ENCODE measurements at regions not wholly inside any gene's neighbourhood (a gene's known extent, or its start where the extent isn't known, plus 50 kb on each side); places are given as distances from the start of the nearest gene placed in this dataset.
"Not testable (repeated sequence)": the region's sequence is repeated elsewhere in the genome, so short reads cannot be mapped to it uniquely, and the experiment has no call there.

DNA sequence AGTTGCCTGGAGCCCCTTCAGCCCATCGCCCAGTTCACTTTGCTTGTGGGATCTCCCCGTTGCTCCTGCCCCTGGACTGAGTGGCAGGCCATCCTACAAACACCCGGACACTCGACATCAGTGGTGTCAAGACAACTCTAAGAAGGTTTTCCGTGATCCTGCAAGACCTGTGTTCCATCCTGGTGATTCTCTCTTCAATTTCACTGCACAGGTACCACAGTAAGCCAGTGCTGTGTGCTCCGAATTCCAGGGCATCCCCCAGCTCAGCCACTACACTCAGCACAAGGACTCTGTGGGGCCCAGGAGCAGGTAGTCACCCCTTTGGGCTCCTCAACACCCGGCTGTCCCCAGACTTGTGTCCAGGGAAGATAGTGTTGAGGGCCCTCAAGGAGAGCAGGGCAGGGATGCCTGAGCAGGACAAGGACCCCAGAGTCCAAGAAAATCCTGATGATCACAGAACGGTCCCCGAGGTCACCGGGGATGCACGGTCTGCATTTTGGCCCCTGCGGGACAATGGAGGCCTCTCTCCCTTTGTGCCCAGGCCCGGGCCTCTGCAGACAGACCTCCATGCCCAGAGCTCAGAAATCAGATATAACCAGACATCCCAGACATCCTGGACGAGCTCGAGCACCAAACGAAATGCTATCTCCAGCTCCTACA is 146.9 kb upstream of the C1QTNF3 start:
- not testable (repeated sequence) for H3K27me3 ChIP-seq (ENCODE audit: control insufficient read depth, insufficient read depth, low read length); H3K9me3 ChIP-seq (ENCODE audit: control insufficient read depth, insufficient read depth, low read length); H3K4me3 ChIP-seq (ENCODE audit: low read depth, low read length); H3K4me1 ChIP-seq (ENCODE audit: control insufficient read depth, insufficient read depth, low read length); H3K27ac ChIP-seq (ENCODE audit: low read depth, low read length); H3K9ac ChIP-seq (ENCODE audit: low read depth, low read length)
- H3K36me3 ChIP-seq (ENCODE audit: control insufficient read depth, insufficient read depth, low read length) = peaks cover 16% of the 10 kb centered on the region; the same call in 1 of the 2 replicates

- not testable (repeated sequence) for H3K9ac ChIP-seq (ENCODE audit: low read depth, low read length); H3K4me3 ChIP-seq (ENCODE audit: low read depth, low read length); H3K27ac ChIP-seq (ENCODE audit: low read depth, low read length); H3K9me3 ChIP-seq (ENCODE audit: control insufficient read depth, insufficient read depth, low read length); H3K4me1 ChIP-seq (ENCODE audit: control insufficient read depth, insufficient read depth, low read length); H3K27me3 ChIP-seq (ENCODE audit: control insufficient read depth, insufficient read depth, low read length)
- peaks cover 16% of the 10 kb centered on the region; the same call in 1 of the 2 replicates for H3K36me3 ChIP-seq (ENCODE audit: control insufficient read depth, insufficient read depth, low read length)
Measured at GRCh38 chr5:34190466-34190865, 147.5 kb upstream of the C1QTNF3 start.

- not testable (repeated sequence) for H3K4me1 ChIP-seq (ENCODE audit: control insufficient read depth, insufficient read depth, low read length); H3K9ac ChIP-seq (ENCODE audit: low read depth, low read length); H3K9me3 ChIP-seq (ENCODE audit: control insufficient read depth, insufficient read depth, low read length); H3K27ac ChIP-seq (ENCODE audit: low read depth, low read length); H3K27me3 ChIP-seq (ENCODE audit: control insufficient read depth, insufficient read depth, low read length); H3K4me3 ChIP-seq (ENCODE audit: low read depth, low read length)
- peaks cover 16% of the 10 kb centered on the region; the same call in 1 of the 2 replicates for H3K36me3 ChIP-seq (ENCODE audit: control insufficient read depth, insufficient read depth, low read length)
Measured at GRCh38 chr5:34191279-34191744, 148.3 kb upstream of the C1QTNF3 start.

- not testable (repeated sequence) for H3K27me3 ChIP-seq (ENCODE audit: control insufficient read depth, insufficient read depth, low read length); H3K4me3 ChIP-seq (ENCODE audit: low read depth, low read length); H3K9ac ChIP-seq (ENCODE audit: low read depth, low read length); H3K4me1 ChIP-seq (ENCODE audit: control insufficient read depth, insufficient read depth, low read length); H3K27ac ChIP-seq (ENCODE audit: low read depth, low read length); H3K9me3 ChIP-seq (ENCODE audit: control insufficient read depth, insufficient read depth, low read length)
- H3K36me3 ChIP-seq (ENCODE audit: control insufficient read depth, insufficient read depth, low read length) = peaks cover 16% of the 10 kb centered on the region; the same call in 1 of the 2 replicates
Measured at GRCh38 chr5:34192064-34192922, 149.3 kb upstream of the C1QTNF3 start.

- H3K9me3 ChIP-seq (ENCODE audit: control insufficient read depth, insufficient read depth, low read length); H3K27me3 ChIP-seq (ENCODE audit: control insufficient read depth, insufficient read depth, low read length); H3K4me1 ChIP-seq (ENCODE audit: control insufficient read depth, insufficient read depth, low read length); H3K9ac ChIP-seq (ENCODE audit: low read depth, low read length); H3K4me3 ChIP-seq (ENCODE audit: low read depth, low read length); H3K27ac ChIP-seq (ENCODE audit: low read depth, low read length): not testable (repeated sequence)
- peaks cover 16% of the 10 kb centered on the region; the same call in 1 of the 2 replicates for H3K36me3 ChIP-seq (ENCODE audit: control insufficient read depth, insufficient read depth, low read length)
Measured at GRCh38 chr5:34192923-34193262, 149.9 kb upstream of the C1QTNF3 start.

GRCh38 chr5:34193297-34193696 is 150.3 kb upstream of the C1QTNF3 start:
- not testable (repeated sequence) for H3K27ac ChIP-seq (ENCODE audit: low read depth, low read length); H3K9ac ChIP-seq (ENCODE audit: low read depth, low read length); H3K4me3 ChIP-seq (ENCODE audit: low read depth, low read length); H3K27me3 ChIP-seq (ENCODE audit: control insufficient read depth, insufficient read depth, low read length); H3K9me3 ChIP-seq (ENCODE audit: control insufficient read depth, insufficient read depth, low read length); H3K4me1 ChIP-seq (ENCODE audit: control insufficient read depth, insufficient read depth, low read length)
- H3K36me3 ChIP-seq (ENCODE audit: control insufficient read depth, insufficient read depth, low read length) = peaks cover 16% of the 10 kb centered on the region; the same call in 1 of the 2 replicates

DNA sequence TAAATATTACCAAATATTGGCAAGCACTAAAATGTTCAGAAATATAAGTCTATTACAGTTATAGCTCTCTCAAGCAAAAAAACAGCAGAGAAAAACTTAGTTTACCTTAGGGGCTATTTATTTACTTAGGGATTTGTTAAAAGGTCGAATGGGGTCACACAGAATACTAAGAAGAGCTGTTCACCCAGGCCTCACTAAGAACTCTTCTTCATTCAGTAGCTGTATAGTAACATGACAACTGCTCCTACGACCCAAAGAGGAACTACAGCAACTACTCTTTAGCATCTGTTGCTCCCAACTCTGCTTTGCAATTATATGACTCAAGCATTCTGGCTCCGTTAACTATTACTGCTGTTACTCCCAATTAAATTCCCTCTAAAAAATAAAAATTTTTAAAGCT is 150.8 kb upstream of the C1QTNF3 start:
- H3K4me3 ChIP-seq (ENCODE audit: low read depth, low read length); H3K9ac ChIP-seq (ENCODE audit: low read depth, low read length); H3K4me1 ChIP-seq (ENCODE audit: control insufficient read depth, insufficient read depth, low read length); H3K27ac ChIP-seq (ENCODE audit: low read depth, low read length); H3K9me3 ChIP-seq (ENCODE audit: control insufficient read depth, insufficient read depth, low read length); H3K27me3 ChIP-seq (ENCODE audit: control insufficient read depth, insufficient read depth, low read length): not testable (repeated sequence)
- H3K36me3 ChIP-seq (ENCODE audit: control insufficient read depth, insufficient read depth, low read length) = peaks cover 16% of the 10 kb centered on the region; the same call in 1 of the 2 replicates

GRCh38 chr5:34196091-34196490 is 153.1 kb upstream of the C1QTNF3 start:
- not testable (repeated sequence) for H3K4me3 ChIP-seq (ENCODE audit: low read depth, low read length); H3K27ac ChIP-seq (ENCODE audit: low read depth, low read length); H3K9me3 ChIP-seq (ENCODE audit: control insufficient read depth, insufficient read depth, low read length); H3K9ac ChIP-seq (ENCODE audit: low read depth, low read length); H3K4me1 ChIP-seq (ENCODE audit: control insufficient read depth, insufficient read depth, low read length); H3K27me3 ChIP-seq (ENCODE audit: control insufficient read depth, insufficient read depth, low read length)
- H3K36me3 ChIP-seq (ENCODE audit: control insufficient read depth, insufficient read depth, low read length) = peaks cover 11% of the 10 kb centered on the region; the same call in 1 of the 2 replicates

GRCh38 chr5:34205347-34205746 is 162.3 kb upstream of the C1QTNF3 start:
- not testable (repeated sequence) for H3K4me1 ChIP-seq (ENCODE audit: control insufficient read depth, insufficient read depth, low read length); H3K9ac ChIP-seq (ENCODE audit: low read depth, low read length); H3K9me3 ChIP-seq (ENCODE audit: control insufficient read depth, insufficient read depth, low read length); H3K36me3 ChIP-seq (ENCODE audit: control insufficient read depth, insufficient read depth, low read length); H3K27ac ChIP-seq (ENCODE audit: low read depth, low read length); H3K4me3 ChIP-seq (ENCODE audit: low read depth, low read length); H3K27me3 ChIP-seq (ENCODE audit: control insufficient read depth, insufficient read depth, low read length)

GRCh38 chr5:34217386-34217785 is 174.4 kb upstream of the C1QTNF3 start:
- not testable (repeated sequence) for H3K4me3 ChIP-seq (ENCODE audit: low read depth, low read length); H3K4me1 ChIP-seq (ENCODE audit: control insufficient read depth, insufficient read depth, low read length); H3K9me3 ChIP-seq (ENCODE audit: control insufficient read depth, insufficient read depth, low read length); H3K9ac ChIP-seq (ENCODE audit: low read depth, low read length); H3K27ac ChIP-seq (ENCODE audit: low read depth, low read length); H3K27me3 ChIP-seq (ENCODE audit: control insufficient read depth, insufficient read depth, low read length)
- peaks cover 16% of the 10 kb centered on the region for H3K36me3 ChIP-seq (ENCODE audit: control insufficient read depth, insufficient read depth, low read length)

DNA sequence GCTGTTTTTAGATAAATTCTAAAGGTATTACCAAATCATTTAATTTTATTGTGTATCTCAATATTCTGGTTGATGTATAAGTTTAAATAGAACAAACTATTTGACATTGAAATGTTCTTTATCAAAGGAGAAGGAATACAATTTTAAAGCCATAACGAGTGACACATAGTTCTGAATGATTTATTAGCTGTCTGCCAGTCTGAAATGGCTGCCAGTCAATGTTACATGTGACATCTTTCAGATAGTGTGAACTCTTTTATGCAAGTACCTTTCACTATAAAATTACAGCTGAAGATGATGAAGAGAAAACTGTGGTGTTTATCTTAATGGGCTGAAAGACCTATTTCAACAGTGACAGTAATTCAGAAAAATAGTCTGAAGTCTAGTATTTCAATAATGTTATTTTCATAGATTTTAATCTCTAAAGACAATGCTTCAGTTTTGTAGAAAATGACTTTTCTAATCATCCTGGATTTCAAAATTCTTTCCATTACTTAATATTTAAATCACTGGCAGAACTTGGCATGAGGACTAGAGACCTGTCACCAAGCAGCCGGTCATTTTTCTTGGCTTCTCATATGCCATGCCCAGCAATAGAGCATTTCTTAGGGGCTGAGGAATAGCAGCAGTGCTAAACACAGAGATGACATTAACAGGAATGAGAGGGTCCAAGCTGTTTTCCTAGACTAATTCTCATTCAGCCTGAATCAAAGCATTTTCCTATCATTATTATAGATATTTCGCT is 178.5 kb upstream of the C1QTNF3 start:
- H3K27me3 ChIP-seq (ENCODE audit: control insufficient read depth, insufficient read depth, low read length); H3K9me3 ChIP-seq (ENCODE audit: control insufficient read depth, insufficient read depth, low read length); H3K4me3 ChIP-seq (ENCODE audit: low read depth, low read length); H3K9ac ChIP-seq (ENCODE audit: low read depth, low read length); H3K27ac ChIP-seq (ENCODE audit: low read depth, low read length); H3K4me1 ChIP-seq (ENCODE audit: control insufficient read depth, insufficient read depth, low read length): not testable (repeated sequence)
- H3K36me3 ChIP-seq (ENCODE audit: control insufficient read depth, insufficient read depth, low read length) = peaks cover 13% of the 10 kb centered on the region
